Pancreas (tissue), 10 donors: ENCODE measurements at regions not wholly inside any gene's neighbourhood (a gene's known extent, or its start where the extent isn't known, plus 50 kb on each side); places are given as distances from the start of the nearest gene placed in this dataset.
"Not testable (repeated sequence)": the region's sequence is repeated elsewhere in the genome, so short reads cannot be mapped to it uniquely, and the experiment has no call there.

Source experiments
- ATAC-seq, 4 donors: fragments of 200-7000 bp; cut with Tn5 transposase; one replicate each; pipeline versions ENCODE4 v1.8.0 to v1.9.1; 2020; ENCODE audit warnings: mild to moderate bottlenecking in 4 of 4, moderate library complexity in 4 of 4
- DNase-seq, 6 donors: peaks; one replicate each; pipeline ENCODE4 v3.0.0-alpha.2; 2020
- FAIRE-seq: peaks from 2 replicates; lab custom pipeline; 2012; peaks lifted over from hg19 to GRCh38; lab: Jason Lieb, UNC
- H3K27ac ChIP-seq, 4 donors: fragments of 200-600 bp; sonication (generic); 1 replicate in 3 of 4; 2 replicates in 1 of 4; pipeline versions ENCODE4 v1.5.0 to v1.8.0; 2020
- H3K27me3 ChIP-seq, 4 donors: fragments of 200-600 bp; one replicate each; pipeline ENCODE4 v1.8.0; 2021
- H3K36me3 ChIP-seq, 3 donors: fragments of 200-600 bp; sonication (generic) in 1 of 3; one replicate each; pipeline versions ENCODE4 v1.5.0 to v1.8.0; 2020 to 2021
- H3K4me1 ChIP-seq, 3 donors: fragments of 200-600 bp; one replicate each; pipeline ENCODE4 v1.8.0; 2021
- H3K4me3 ChIP-seq, 4 donors: fragments of 200-600 bp; sonication (generic) in 2 of 4; one replicate each; pipeline versions ENCODE4 v1.5.0 to v1.8.0; 2020 to 2021
- H3K9me3 ChIP-seq, 4 donors: fragments of 200-600 bp; one replicate each; pipeline ENCODE4 v1.8.0; 2021
- WGBS, 2 donors: extraction: QIAGEN DNeasy Blood & Tissue Kit; methylation state at CpG; one replicate each; pipeline ENCODE4 v1.1.7; 2013; 5-methylcytosine and 5-hydroxymethylcytosine counted together
- intact Hi-C, 3 donors: fragments of 100-400 bp; cut with DNase I; formaldehyde crosslinking; loops; one replicate each; pipeline versions ENCODE4 v1.11.1 to v1.14.2; 2022
- TF ChIP-seq, protein P1 (sequence below), 4 donors: fragments of 200-600 bp; sonication (generic) in 3 of 4; IDR thresholded peaks; one replicate each; pipeline versions ENCODE4 v1.5.0 to v1.8.0; 2021; ENCODE audit warnings: antibody characterized with exemption in 4 of 4
- donor health status: healthy with polysubstance abuse.
- donor health status: DM: no; HTN: no; CAD: no; lungs with moderate emphysema.
- donor health status: DM: no; HTN: no; CAD: no.
- donor health status: control.
- donor health status: control.
- donor health status: Bipolar disorder and iron deficiency.
- donor health status: DM: yes; HTN: yes; CAD: no.
- donor health status: DM: no; HTN: no; CAD: no.
- donor health status: DM: no; HTN: no; CAD: no.
- donor health status: DM: yes; HTN: yes; CAD: no.

DNA sequence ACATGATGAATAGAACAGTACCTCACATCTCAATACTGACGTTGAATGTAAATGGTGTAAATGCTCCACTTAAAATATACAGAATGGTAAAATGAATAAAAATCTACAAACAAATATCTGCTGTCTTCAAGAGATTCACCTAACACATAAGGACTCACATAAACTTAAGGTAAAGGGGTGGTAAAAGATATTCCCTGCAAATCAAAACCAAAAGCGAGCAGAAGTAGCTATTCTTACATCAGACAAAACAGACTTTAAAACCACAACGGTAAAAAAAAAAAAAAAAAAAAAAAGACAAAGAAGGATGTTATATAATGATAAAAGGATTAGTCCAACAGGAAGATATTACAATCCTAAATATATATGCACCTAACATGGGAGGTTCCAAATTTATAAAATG is 214.0 kb upstream of the MAST4 start:
- no peak overlapping the region for H3K4me3 ChIP-seq
- H3K27ac ChIP-seq: no peak overlapping the region
- intact Hi-C loops: no loop called here
- TF ChIP-seq, protein P1, sequence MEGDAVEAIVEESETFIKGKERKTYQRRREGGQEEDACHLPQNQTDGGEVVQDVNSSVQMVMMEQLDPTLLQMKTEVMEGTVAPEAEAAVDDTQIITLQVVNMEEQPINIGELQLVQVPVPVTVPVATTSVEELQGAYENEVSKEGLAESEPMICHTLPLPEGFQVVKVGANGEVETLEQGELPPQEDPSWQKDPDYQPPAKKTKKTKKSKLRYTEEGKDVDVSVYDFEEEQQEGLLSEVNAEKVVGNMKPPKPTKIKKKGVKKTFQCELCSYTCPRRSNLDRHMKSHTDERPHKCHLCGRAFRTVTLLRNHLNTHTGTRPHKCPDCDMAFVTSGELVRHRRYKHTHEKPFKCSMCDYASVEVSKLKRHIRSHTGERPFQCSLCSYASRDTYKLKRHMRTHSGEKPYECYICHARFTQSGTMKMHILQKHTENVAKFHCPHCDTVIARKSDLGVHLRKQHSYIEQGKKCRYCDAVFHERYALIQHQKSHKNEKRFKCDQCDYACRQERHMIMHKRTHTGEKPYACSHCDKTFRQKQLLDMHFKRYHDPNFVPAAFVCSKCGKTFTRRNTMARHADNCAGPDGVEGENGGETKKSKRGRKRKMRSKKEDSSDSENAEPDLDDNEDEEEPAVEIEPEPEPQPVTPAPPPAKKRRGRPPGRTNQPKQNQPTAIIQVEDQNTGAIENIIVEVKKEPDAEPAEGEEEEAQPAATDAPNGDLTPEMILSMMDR (IDR thresholded peaks at IDR 0.05): no peak
- FAIRE-seq (no peak), DNase-seq (no peak), ATAC-seq (no peak)
- 91 to 92% methylated on average over 3 of the region's 3 CpGs for WGBS, 2 donors
- H3K27me3 ChIP-seq: no peaks in the 10 kb centered on the region
- no peaks in the 10 kb centered on the region for H3K9me3 ChIP-seq
- no peaks in the 10 kb centered on the region for H3K4me1 ChIP-seq
- no peaks in the 10 kb centered on the region for H3K36me3 ChIP-seq

DNA sequence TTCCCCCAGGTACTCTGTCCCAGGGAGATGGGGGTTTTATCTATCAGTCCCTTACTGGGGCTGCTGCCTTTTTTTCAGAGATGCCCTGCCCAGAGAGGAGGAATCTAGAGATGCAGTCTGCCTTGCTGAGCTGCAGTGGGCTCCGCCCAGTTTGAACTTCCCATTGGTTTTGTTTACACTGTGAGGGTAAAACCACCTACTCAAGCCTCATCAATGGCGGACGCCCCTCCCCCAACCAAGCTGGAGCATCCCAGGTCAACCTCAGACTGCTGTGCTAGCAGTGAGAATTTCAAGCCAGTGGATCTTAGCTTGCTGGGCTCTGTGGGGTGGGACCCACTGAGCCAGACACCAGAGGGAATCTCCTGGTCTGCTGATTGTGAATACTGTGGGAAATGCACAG is 191.0 kb upstream of the MAST4 start:
- FAIRE-seq, H3K9me3 ChIP-seq, ATAC-seq, H3K27me3 ChIP-seq, H3K36me3 ChIP-seq, H3K4me3 ChIP-seq, DNase-seq, H3K4me1 ChIP-seq, intact Hi-C loops, H3K27ac ChIP-seq: not testable (repeated sequence)
- WGBS, 2 donors: 74 to 88% methylated on average over 3 of the region's 3 CpGs

DNA sequence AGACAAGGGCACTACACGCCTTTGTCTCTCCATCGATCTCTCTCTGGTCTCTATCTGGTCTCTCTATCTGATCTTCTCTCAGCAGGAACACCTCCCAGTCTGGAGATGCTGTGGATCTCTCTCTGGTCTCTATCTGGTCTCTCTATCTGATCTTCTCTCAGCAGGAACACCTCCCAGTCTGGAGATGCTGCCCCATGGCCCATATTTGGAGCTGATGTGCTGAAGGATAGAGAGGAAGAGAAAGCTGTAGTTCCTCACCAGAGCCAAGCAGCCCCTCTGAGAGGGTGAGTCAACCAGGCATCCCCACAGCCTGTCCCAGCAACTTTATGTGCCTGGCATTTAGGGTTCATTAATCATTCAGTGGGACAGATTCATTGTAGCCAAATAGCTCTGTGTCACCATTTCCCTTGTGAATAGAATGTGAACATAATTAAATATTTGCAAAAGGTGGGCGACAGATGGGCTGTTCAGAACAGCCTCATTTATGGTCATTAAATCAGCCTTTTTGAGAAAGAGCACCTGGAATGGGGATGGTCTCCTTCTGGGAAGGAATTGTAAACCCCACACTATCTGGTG is 189.3 kb upstream of the MAST4 start:
- TF ChIP-seq, protein P1 (IDR thresholded peaks at IDR 0.05): no peak
- ATAC-seq (peak in 3 of 4 donors; percentile 35 to 62 (median 58)), DNase-seq (no peak), FAIRE-seq (no peak)
- Histone ChIP-seq H3K9me3 (no peaks in the 10 kb centered on the region), H3K27ac (no peak overlapping the region), H3K4me3 (no peak overlapping the region), H3K36me3 (no peaks in the 10 kb centered on the region), H3K27me3 (no peaks in the 10 kb centered on the region), H3K4me1 (no peaks in the 10 kb centered on the region)
- intact Hi-C loops: no loop called here
- 56 to 59% methylated on average over 3 of the region's 3 CpGs for WGBS, 2 donors

DNA sequence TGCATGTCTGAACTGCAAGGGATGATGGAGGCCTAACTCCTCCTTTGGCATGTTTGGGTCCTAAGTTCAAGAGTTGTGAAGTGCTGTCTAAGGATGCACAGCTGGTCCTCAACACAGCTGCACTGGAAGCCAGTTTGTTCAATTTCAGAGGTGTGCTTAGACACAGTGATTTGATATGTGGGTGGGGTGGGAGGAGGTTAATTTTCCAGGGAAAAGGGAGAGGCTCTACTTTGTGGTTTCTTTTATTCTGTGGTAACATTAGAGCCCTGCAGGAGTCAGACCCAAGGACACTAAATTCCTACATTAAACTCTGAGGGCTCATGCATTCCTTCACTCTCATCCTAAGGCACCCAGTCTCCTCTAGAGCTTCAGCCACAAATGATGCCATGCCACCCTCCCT is 188.4 kb upstream of the MAST4 start:
- H3K4me1 ChIP-seq: no peaks in the 10 kb centered on the region
- no peak overlapping the region for H3K27ac ChIP-seq
- H3K9me3 ChIP-seq: no peaks in the 10 kb centered on the region
- ATAC-seq: no peak
- H3K4me3 ChIP-seq: no peak overlapping the region
- no peaks in the 10 kb centered on the region for H3K36me3 ChIP-seq
- TF ChIP-seq, protein P1 (IDR thresholded peaks at IDR 0.05): no peak
- H3K27me3 ChIP-seq: no peaks in the 10 kb centered on the region
- no peak for FAIRE-seq
- DNase-seq: no peak
- intact Hi-C loops: no loop called here

DNA sequence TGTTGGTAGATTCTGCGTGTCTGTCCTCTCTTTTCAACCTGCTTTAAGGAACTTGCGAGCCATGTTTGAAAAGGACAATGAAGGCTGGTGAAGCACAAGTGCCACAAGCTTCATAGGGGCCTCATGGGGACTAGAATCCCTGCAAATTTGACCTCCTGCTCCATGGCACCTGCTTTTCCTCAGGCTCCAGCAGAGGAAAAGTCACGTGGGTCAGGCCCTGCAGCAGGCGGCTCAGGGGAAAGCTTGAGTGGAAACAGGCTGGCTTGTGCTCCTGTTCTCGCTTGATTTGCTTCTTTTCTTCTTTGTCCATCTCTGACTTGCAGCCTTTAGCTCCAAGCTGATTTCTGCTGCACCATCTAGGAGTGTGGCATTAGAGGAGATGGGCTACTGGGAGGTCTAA is 187.6 kb upstream of the MAST4 start:
- FAIRE-seq (no peak), DNase-seq (no peak), ATAC-seq (no peak)
- Histone ChIP-seq H3K27ac (no peak overlapping the region), H3K4me3 (no peak overlapping the region), H3K9me3 (no peaks in the 10 kb centered on the region), H3K27me3 (no peaks in the 10 kb centered on the region), H3K4me1 (no peaks in the 10 kb centered on the region), H3K36me3 (no peaks in the 10 kb centered on the region)
- 69 to 93% methylated on average over 5 of the region's 5 CpGs for WGBS, 2 donors
- TF ChIP-seq, protein P1 (IDR thresholded peaks at IDR 0.05): no peak
- intact Hi-C loops: no loop called here
